PC-3 (cell line): ENCODE measurements at regions not wholly inside any gene's neighbourhood (a gene's known extent, or its start where the extent isn't known, plus 50 kb on each side); places are given as distances from the start of the nearest gene placed in this dataset.

Source experiments
- ATAC-seq: fragments of 200-7000 bp; cut with Tn5 transposase; 2 replicates; pipeline ENCODE4 v1.9.1; 2020; ENCODE audit warnings: mild to moderate bottlenecking, moderate library complexity
- BruUV-seq: library from RNA; stranded (reverse); fragments of 400-500 nt; replicated peaks from 2 replicates; lab custom pipeline; 2021; lab: Mats Ljungman, UMichigan
- CTCF ChIA-PET: fragments of 300-600 bp; sonication (Branson Sonifier 250); formaldehyde crosslinking; loops from one replicate; lab custom pipeline; 2022; ENCODE audit warnings: antibody characterized with exemption; lab: Charles Lee
- POLR2A ChIA-PET: fragments of 300-600 bp; sonication (Branson Sonifier 250); formaldehyde crosslinking; loops from one replicate; lab custom pipeline; 2022; ENCODE audit warnings: antibody characterized with exemption; ENCODE audit not compliant: unreplicated experiment; lab: Charles Lee
- DNase-seq: peaks from one replicate; pipeline ENCODE4 v3.0.0-alpha.2; 2015
- H2AFZ ChIP-seq: fragments of 300-600 bp; sonication (generic); 2 replicates; pipeline ENCODE4 v1.6.0; 2016; ENCODE audit warnings: antibody characterized with exemption, low read length
- H3F3A ChIP-seq: fragments of 300-600 bp; sonication (generic); one replicate; pipeline ENCODE4 v1.6.0; 2017; ENCODE audit warnings: antibody characterized with exemption, low read length, control low read depth, mild to moderate bottlenecking; ENCODE audit not compliant: unreplicated experiment
- H3K27ac ChIP-seq: fragments of 300-600 bp; sonication (generic); 2 replicates; pipeline ENCODE4 v1.5.1; 2016; ENCODE audit warnings: mild to moderate bottlenecking, low read length
- H3K27me3 ChIP-seq: fragments of 300-600 bp; sonication (generic); 2 replicates; pipeline ENCODE4 v1.6.1; 2016; ENCODE audit warnings: low read length, mixed read lengths
- H3K36me3 ChIP-seq: fragments of 300-600 bp; sonication (generic); 2 replicates; pipeline ENCODE4 v1.6.1; 2016; ENCODE audit warnings: low read depth, mixed run types, low read length, mixed read lengths
- H3K4me1 ChIP-seq: fragments of 300-600 bp; sonication (generic); 2 replicates; pipeline ENCODE4 v1.5.1; 2016; ENCODE audit warnings: low read length; ENCODE audit not compliant: insufficient read depth
- H3K4me2 ChIP-seq: fragments of 300-600 bp; sonication (generic); 2 replicates; pipeline ENCODE4 v1.6.0; 2016; ENCODE audit warnings: low read length
- H3K4me3 ChIP-seq: fragments of 300-600 bp; sonication (generic); 2 replicates; pipeline ENCODE4 v1.5.1; 2016; ENCODE audit warnings: mild to moderate bottlenecking, low read length, mixed read lengths
- H3K79me2 ChIP-seq: fragments of 300-600 bp; sonication (generic); 2 replicates; pipeline ENCODE4 v1.6.1; 2017; ENCODE audit warnings: low read length, mixed read lengths
- H3K9ac ChIP-seq: fragments of 300-600 bp; sonication (generic); 2 replicates; pipeline ENCODE4 v1.6.0; 2016; ENCODE audit warnings: mild to moderate bottlenecking, low read length
- H3K9me2 ChIP-seq: fragments of 300-600 bp; sonication (generic); replicated peaks from 2 replicates; pipeline ENCODE4 v1.6.1; 2016; ENCODE audit warnings: mixed run types, low read length, mixed read lengths
- H3K9me3 ChIP-seq: fragments of 300-600 bp; sonication (generic); 2 replicates; pipeline ENCODE4 v1.6.1; 2016; ENCODE audit warnings: low read length, mixed read lengths
- H4K20me1 ChIP-seq: fragments of 300-600 bp; sonication (generic); 2 replicates; pipeline ENCODE4 v1.6.1; 2016; ENCODE audit warnings: low read length, mixed read lengths
- EZH2 ChIP-seq: fragments of 300-600 bp; sonication (generic); IDR thresholded peaks from one replicate; pipeline ENCODE4 v1.6.1; 2017; ENCODE audit warnings: antibody characterized with exemption, mild to moderate bottlenecking, low read length; ENCODE audit not compliant: unreplicated experiment
- EZH2phosphoT487 ChIP-seq: fragments of 300-600 bp; sonication (generic); IDR thresholded peaks from 2 replicates; pipeline ENCODE4 v1.6.1; 2018; ENCODE audit warnings: mild to moderate bottlenecking, antibody characterized with exemption, low read length, borderline replicate concordance
- intact Hi-C: fragments of 100-400 bp; cut with micrococcal nuclease; formaldehyde crosslinking; loops from 2 replicates; pipeline ENCODE4 v1.9.0; 2023
- TF ChIP-seq, protein P1 (sequence below): fragments of 300-600 bp; sonication (generic); conservative IDR thresholded peaks from 2 replicates; pipeline ENCODE4 v1.5.1; 2017; ENCODE audit warnings: antibody characterized with exemption, low read depth, mild to moderate bottlenecking, low read length

GRCh38 chr14:34376649-34377267 lies 85.3 kb downstream of the SPTSSA start:
- H3K9me2 ChIP-seq, result no peaks in the 10 kb centered on the region
- CTCF ChIA-PET, result no interaction called here
- no peaks in the 10 kb centered on the region for H3K79me2 ChIP-seq
- no peaks in the 10 kb centered on the region for H3K9me3 ChIP-seq
- TF ChIP-seq, protein P1, sequence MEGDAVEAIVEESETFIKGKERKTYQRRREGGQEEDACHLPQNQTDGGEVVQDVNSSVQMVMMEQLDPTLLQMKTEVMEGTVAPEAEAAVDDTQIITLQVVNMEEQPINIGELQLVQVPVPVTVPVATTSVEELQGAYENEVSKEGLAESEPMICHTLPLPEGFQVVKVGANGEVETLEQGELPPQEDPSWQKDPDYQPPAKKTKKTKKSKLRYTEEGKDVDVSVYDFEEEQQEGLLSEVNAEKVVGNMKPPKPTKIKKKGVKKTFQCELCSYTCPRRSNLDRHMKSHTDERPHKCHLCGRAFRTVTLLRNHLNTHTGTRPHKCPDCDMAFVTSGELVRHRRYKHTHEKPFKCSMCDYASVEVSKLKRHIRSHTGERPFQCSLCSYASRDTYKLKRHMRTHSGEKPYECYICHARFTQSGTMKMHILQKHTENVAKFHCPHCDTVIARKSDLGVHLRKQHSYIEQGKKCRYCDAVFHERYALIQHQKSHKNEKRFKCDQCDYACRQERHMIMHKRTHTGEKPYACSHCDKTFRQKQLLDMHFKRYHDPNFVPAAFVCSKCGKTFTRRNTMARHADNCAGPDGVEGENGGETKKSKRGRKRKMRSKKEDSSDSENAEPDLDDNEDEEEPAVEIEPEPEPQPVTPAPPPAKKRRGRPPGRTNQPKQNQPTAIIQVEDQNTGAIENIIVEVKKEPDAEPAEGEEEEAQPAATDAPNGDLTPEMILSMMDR, result no peak
- no peak for TF ChIP-seq EZH2
- TF ChIP-seq EZH2phosphoT487, result no peak
- no TSS peak for BruUV-seq
- no peak overlapping the region for H3K4me3 ChIP-seq
- ATAC-seq (no peak), DNase-seq (no peak)
- peaks cover 14% of the 10 kb centered on the region for H3K4me1 ChIP-seq
- intact Hi-C loops, result no loop called here
- H3K27me3 ChIP-seq, result no peaks in the 10 kb centered on the region
- no peak overlapping the region for H3K27ac ChIP-seq
- H2AFZ ChIP-seq, result no peak overlapping the region
- H3K4me2 ChIP-seq, result no peak overlapping the region
- H3K36me3 ChIP-seq, result no peaks in the 10 kb centered on the region
- no peak overlapping the region for H3K9ac ChIP-seq
- H3F3A ChIP-seq, result no peaks in the 10 kb centered on the region
- POLR2A ChIA-PET, result no interaction called here
- H4K20me1 ChIP-seq, result no peaks in the 10 kb centered on the region

- H3F3A ChIP-seq, result no peaks in the 10 kb centered on the region
- BruUV-seq, result no TSS peak
- H3K36me3 ChIP-seq, result no peaks in the 10 kb centered on the region
- H3K4me3 ChIP-seq, result peak overlapping the region; percentile 7; the same call in 1 of the 2 replicates
- DNase-seq, result peak; percentile 80
- H3K9me2 ChIP-seq, result no peaks in the 10 kb centered on the region
- no peaks in the 10 kb centered on the region for H3K27me3 ChIP-seq
- intact Hi-C loops, result no loop called here
- no peaks in the 10 kb centered on the region for H3K79me2 ChIP-seq
- ChIA-PET CTCF (interaction anchor here (0.7 kb wide), 1 partner anchor 44 kb away, joined by 3 read pairs; no protein-coding TSS in a partner anchor), POLR2A (interaction anchor here (0.7 kb wide), 2 partner anchors 191 to 1872 kb away, joined by 4 to 7 read pairs; no protein-coding TSS in a partner anchor)
- TF ChIP-seq EZH2phosphoT487 (no peak), EZH2 (no peak)
- TF ChIP-seq, protein P1, result no peak
- peak overlapping the region; percentile 72 for H3K27ac ChIP-seq
- ATAC-seq, result peak; percentile 66
- H3K9ac ChIP-seq, result no peak overlapping the region; the same call in 1 of the 2 replicates
- H3K4me1 ChIP-seq, result peaks cover 14% of the 10 kb centered on the region
- H3K9me3 ChIP-seq, result no peaks in the 10 kb centered on the region
- H4K20me1 ChIP-seq, result no peaks in the 10 kb centered on the region
- H2AFZ ChIP-seq, result peak overlapping the region; percentile 38; the same call in 1 of the 2 replicates
- H3K4me2 ChIP-seq, result peak overlapping the region; percentile 62
Observed at GRCh38 chr14:34374998-34375740, 86.9 kb downstream of the SPTSSA start.
